GM23248 (cell line): ENCODE measurements at regions not wholly inside any gene's neighbourhood (a gene's known extent, or its start where the extent isn't known, plus 50 kb on each side); places are given as distances from the start of the nearest gene placed in this dataset.

Source experiments
- DNase-seq: peaks from one replicate; pipeline ENCODE4 v3.0.0-alpha.2; 2015
- H2AFZ ChIP-seq: fragments of 200-600 bp; sonication (generic); 2 replicates; pipeline ENCODE4 v1.6.1; 2016; ENCODE audit warnings: antibody characterized with exemption
- H3F3A ChIP-seq: fragments of 200-600 bp; sonication (generic); 2 replicates; pipeline ENCODE4 v1.6.1; 2016; ENCODE audit warnings: mild to moderate bottlenecking, antibody characterized with exemption, mixed run types; ENCODE audit not compliant: insufficient read depth
- H3K27ac ChIP-seq: fragments of 200-600 bp; sonication (generic); 2 replicates; pipeline ENCODE4 v1.5.1; 2016; ENCODE audit warnings: mild to moderate bottlenecking
- H3K27me3 ChIP-seq: fragments of 200-600 bp; sonication (generic); replicated peaks from 2 replicates; pipeline ENCODE4 v1.6.1; 2016; ENCODE audit warnings: mild to moderate bottlenecking; ENCODE audit not compliant: insufficient read depth
- H3K36me3 ChIP-seq: fragments of 200-600 bp; sonication (generic); 2 replicates; pipeline ENCODE4 v1.6.1; 2016; ENCODE audit warnings: low read depth, mild to moderate bottlenecking
- H3K4me1 ChIP-seq: fragments of 200-600 bp; sonication (generic); 2 replicates; pipeline ENCODE4 v1.6.1; 2016; ENCODE audit warnings: mild to moderate bottlenecking; ENCODE audit not compliant: insufficient read depth
- H3K4me2 ChIP-seq: fragments of 200-600 bp; sonication (generic); one replicate; pipeline ENCODE4 v1.6.1; 2016; ENCODE audit warnings: mild to moderate bottlenecking; ENCODE audit not compliant: unreplicated experiment
- H3K4me3 ChIP-seq: fragments of 200-600 bp; sonication (generic); 2 replicates; pipeline ENCODE4 v1.5.1; 2016; ENCODE audit warnings: mild to moderate bottlenecking
- H3K79me2 ChIP-seq: fragments of 200-600 bp; sonication (generic); 2 replicates; pipeline ENCODE4 v1.6.1; 2016; ENCODE audit warnings: mild to moderate bottlenecking; ENCODE audit not compliant: insufficient read depth
- H3K9ac ChIP-seq: fragments of 200-600 bp; sonication (generic); 2 replicates; pipeline ENCODE4 v1.6.1; 2016; ENCODE audit warnings: mild to moderate bottlenecking
- H3K9me2 ChIP-seq: fragments of 200-600 bp; sonication (generic); 2 replicates; pipeline ENCODE4 v1.6.1; 2016; ENCODE audit warnings: mixed run types, mild to moderate bottlenecking, moderate library complexity; ENCODE audit not compliant: insufficient read depth
- H3K9me3 ChIP-seq: fragments of 200-600 bp; sonication (generic); one replicate; pipeline ENCODE4 v1.6.1; 2017; ENCODE audit warnings: low read depth
- H4K20me1 ChIP-seq: fragments of 200-600 bp; sonication (generic); 2 replicates; pipeline ENCODE4 v1.6.0; 2016; ENCODE audit not compliant: insufficient read depth
- EZH2 ChIP-seq: fragments of 200-600 bp; sonication (generic); IDR thresholded peaks from 2 replicates; pipeline ENCODE4 v1.6.1; 2018; ENCODE audit warnings: antibody characterized with exemption, mild to moderate bottlenecking; ENCODE audit not compliant: insufficient read depth, poor library complexity, severe bottlenecking
- EZH2phosphoT487 ChIP-seq: fragments of 200-600 bp; sonication (generic); IDR thresholded peaks from 2 replicates; pipeline ENCODE4 v1.6.1; 2018; ENCODE audit warnings: antibody characterized with exemption, moderate library complexity, mild to moderate bottlenecking, low read depth; ENCODE audit not compliant: insufficient read depth
- WGBS, 2 experiments: methylation state at CpG; one replicate each; pipeline ENCODE4 v1.1.6; 2015 to 2017; ENCODE audit warnings: low lambda C conversion rate in 2 of 2, low coverage in 1 of 2; ENCODE audit errors: missing lambda C conversion rate in 2 of 2; 5-methylcytosine and 5-hydroxymethylcytosine counted together
- in situ Hi-C: fragments of 300-500 bp; cut with MboI; formaldehyde crosslinking; loops from 2 replicates; pipeline ENCODE4 v1.15.0; 2020

DNA sequence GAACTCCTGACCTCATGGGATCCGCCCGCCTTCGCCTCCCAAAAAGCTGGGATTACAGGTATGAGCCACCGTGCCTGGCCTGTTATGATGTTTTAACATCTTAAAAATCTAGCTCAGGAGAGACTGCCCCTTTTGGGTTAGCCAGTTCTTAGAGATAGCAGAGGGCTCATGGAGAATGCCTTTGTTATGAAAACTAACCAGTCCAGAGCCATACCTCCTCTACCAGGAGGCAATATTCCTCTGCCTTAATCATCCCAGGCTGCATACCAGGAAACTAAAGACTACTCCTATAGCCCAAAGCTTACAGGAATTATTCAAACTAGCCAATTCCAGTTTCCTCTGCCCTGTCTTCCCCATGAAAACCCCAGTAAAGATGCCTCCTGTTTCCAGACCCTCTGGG is 96.0 kb upstream of the MDM1 start:
- Histone ChIP-seq H3F3A (peaks cover 9% of the 10 kb centered on the region), H3K79me2 (no peaks in the 10 kb centered on the region), H3K9me3 (no peaks in the 10 kb centered on the region), H3K27me3 (no peaks in the 10 kb centered on the region), H3K9ac (no peak overlapping the region), H3K36me3 (no peaks in the 10 kb centered on the region), H3K9me2 (no peaks in the 10 kb centered on the region), H4K20me1 (no peaks in the 10 kb centered on the region), H3K27ac (0 out of 2 replicates have a peak overlapping the region, but pooled peaks have one; percentile 12), H3K4me1 (peaks cover 34% of the 10 kb centered on the region), H2AFZ (no peak overlapping the region), H3K4me3 (no peak overlapping the region), H3K4me2 (no peak overlapping the region)
- WGBS, 2 experiments = 97 to 100% methylated on average over 4 of the region's 4 CpGs
- DNase-seq = peak; percentile 21
- in situ Hi-C loops = no loop called here
- TF ChIP-seq EZH2phosphoT487 (no peak), EZH2 (no peak)

DNA sequence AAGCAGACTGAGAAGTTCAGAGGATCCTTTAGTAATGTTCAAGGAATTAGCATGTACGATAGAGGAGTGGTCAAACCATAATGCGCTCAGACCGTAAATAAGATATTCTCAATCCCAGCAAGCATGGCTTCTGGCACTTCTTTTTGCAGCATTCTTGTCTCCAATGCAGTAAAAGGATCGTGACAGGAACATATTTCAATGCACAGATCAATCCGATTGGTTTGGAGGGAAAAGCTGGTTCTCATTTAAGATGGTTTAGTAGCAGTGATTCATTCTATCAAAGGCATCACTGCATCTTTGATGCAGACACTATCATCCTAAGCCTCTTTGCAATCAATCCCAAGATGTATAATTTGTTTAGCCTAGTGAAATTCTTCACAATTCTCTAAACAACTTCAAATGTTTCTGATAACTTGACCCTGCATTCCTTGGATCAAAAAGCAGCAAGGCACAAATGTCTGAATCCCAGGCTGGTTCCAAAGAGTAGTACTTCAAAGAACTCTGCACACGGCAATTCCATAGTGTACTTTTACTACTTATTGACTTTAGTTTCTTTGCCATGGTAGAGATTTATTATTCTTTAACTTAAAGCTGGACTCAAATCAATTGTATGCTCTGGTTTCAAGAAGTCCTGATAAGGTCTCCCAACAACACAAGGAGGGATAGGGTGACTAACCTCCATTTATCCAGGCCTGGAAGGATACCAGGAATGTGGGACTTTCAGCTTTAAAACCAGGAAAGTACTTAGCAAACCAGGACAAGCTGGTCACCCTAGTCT is 96.8 kb upstream of the MDM1 start:
- Histone ChIP-seq H3K79me2 (no peaks in the 10 kb centered on the region), H3K36me3 (no peaks in the 10 kb centered on the region), H3K4me3 (no peak overlapping the region), H3K27me3 (no peaks in the 10 kb centered on the region), H3K9ac (no peak overlapping the region), H3K4me1 (peaks cover 34% of the 10 kb centered on the region), H2AFZ (no peak overlapping the region), H3K27ac (no peak overlapping the region), H3F3A (peaks cover 9% of the 10 kb centered on the region), H3K9me3 (no peaks in the 10 kb centered on the region), H3K9me2 (no peaks in the 10 kb centered on the region), H4K20me1 (no peaks in the 10 kb centered on the region), H3K4me2 (no peak overlapping the region)
- peak; percentile 58 for DNase-seq
- in situ Hi-C loops = no loop called here
- 69 to 76% methylated on average over 6 of the region's 6 CpGs for WGBS, 2 experiments
- TF ChIP-seq EZH2phosphoT487 (no peak), EZH2 (no peak)

DNA sequence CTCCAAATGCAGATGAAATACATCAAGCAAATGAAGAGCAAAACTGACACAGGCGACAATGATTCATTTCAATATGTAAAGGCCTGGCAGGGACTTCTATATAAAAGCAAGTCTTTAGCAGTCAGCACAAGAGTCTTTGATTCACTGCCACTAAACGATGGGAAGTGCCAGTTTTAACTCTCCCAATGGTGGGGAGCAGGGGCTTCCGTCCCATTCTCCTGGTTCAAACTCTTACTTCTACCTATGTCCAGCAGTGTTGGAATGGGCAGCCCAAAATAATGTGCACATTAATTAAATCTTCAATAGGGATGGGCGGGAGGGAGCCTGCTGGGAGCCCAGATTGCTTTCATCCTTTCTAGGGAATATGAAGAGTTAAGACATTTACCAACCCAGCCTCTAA is 97.5 kb upstream of the MDM1 start:
- Histone ChIP-seq H3K9me2 (no peaks in the 10 kb centered on the region), H3K9me3 (no peaks in the 10 kb centered on the region), H3K4me2 (no peak overlapping the region), H3K79me2 (no peaks in the 10 kb centered on the region), H4K20me1 (no peaks in the 10 kb centered on the region), H2AFZ (no peak overlapping the region), H3K4me1 (peaks cover 34% of the 10 kb centered on the region), H3K9ac (no peak overlapping the region), H3K4me3 (no peak overlapping the region), H3K27ac (no peak overlapping the region), H3K27me3 (no peaks in the 10 kb centered on the region), H3K36me3 (no peaks in the 10 kb centered on the region), H3F3A (peaks cover 9% of the 10 kb centered on the region)
- DNase-seq = no peak
- WGBS, 2 experiments = 68 to 75% methylated on average over 4 of the region's 4 CpGs
- no peak for TF ChIP-seq EZH2phosphoT487
- TF ChIP-seq EZH2 = no peak
- in situ Hi-C loops = no loop called here

DNA sequence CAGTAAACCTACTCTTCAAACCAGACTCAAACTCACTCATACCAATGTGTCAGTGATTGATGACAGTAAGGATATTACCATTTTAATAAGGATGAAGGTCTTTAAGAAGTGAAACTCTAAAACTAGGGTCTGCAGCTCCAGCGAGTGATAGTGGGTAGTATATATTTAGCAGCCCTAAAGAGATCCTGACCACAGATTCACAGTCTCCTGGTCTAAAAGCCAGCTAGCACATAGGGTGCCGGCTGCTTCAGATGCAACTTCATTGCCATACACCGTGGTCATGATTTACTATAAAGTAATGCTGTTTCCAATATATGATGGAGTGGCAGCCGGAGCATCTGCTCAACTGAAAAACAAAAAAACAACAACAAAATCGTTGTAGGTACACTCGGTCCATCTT is 99.6 kb upstream of the MDM1 start:
- in situ Hi-C loops = no loop called here
- Histone ChIP-seq H3K79me2 (no peaks in the 10 kb centered on the region), H3K9ac (no peak overlapping the region), H3K4me3 (no peak overlapping the region), H3K9me2 (no peaks in the 10 kb centered on the region), H3K27ac (no peak overlapping the region), H3K36me3 (no peaks in the 10 kb centered on the region), H2AFZ (no peak overlapping the region), H3K9me3 (no peaks in the 10 kb centered on the region), H3K27me3 (no peaks in the 10 kb centered on the region), H4K20me1 (no peaks in the 10 kb centered on the region), H3K4me1 (peaks cover 19% of the 10 kb centered on the region), H3F3A (peaks cover 9% of the 10 kb centered on the region), H3K4me2 (no peak overlapping the region)
- WGBS, 2 experiments = 92 to 96% methylated on average over 6 of the region's 6 CpGs
- no peak for DNase-seq
- TF ChIP-seq EZH2 (no peak), EZH2phosphoT487 (no peak)

DNA sequence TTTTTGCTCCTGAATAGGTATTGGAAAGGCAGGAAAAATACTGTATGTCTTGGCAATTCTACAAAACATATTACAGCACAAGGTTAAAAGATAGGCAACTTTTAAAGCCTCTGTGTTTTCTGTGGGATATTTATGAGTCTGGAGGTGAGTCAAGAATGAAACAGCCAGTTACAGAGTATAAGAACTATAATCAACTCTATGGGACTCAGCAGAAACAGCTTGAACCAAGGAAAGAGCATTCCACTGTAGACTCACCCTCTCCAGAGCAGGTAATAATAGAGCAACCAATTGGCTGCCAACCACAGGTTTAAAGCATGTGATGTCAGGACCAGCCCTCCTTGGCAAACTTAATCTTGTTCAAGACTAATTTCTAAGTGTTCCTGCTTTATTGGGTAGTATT is 100.5 kb upstream of the MDM1 start:
- Histone ChIP-seq H4K20me1 (no peaks in the 10 kb centered on the region), H2AFZ (no peak overlapping the region), H3K9me2 (no peaks in the 10 kb centered on the region), H3K36me3 (no peaks in the 10 kb centered on the region), H3K4me1 (peaks cover 19% of the 10 kb centered on the region), H3F3A (peaks cover 9% of the 10 kb centered on the region), H3K79me2 (no peaks in the 10 kb centered on the region), H3K9me3 (no peaks in the 10 kb centered on the region), H3K27me3 (no peaks in the 10 kb centered on the region), H3K4me2 (no peak overlapping the region), H3K4me3 (no peak overlapping the region), H3K9ac (no peak overlapping the region), H3K27ac (no peak overlapping the region)
- DNase-seq = no peak
- TF ChIP-seq EZH2 (no peak), EZH2phosphoT487 (no peak)
- in situ Hi-C loops = no loop called here
